ENCODE measurements at regions not wholly inside any gene's neighbourhood (a gene's known extent, or its start where the extent isn't known, plus 50 kb on each side); places are given as distances from the start of the nearest gene placed in this dataset.

- DNase-seq, result no peak
These were observed 445.4 kb upstream of the DSEL start for GRCh38 chr18:67961701-67962440.

- no peak for DNase-seq
These were observed 441.2 kb upstream of the DSEL start for GRCh38 chr18:67957684-67958083.

- DNase-seq, result no peak
These were observed 438.1 kb upstream of the DSEL start for GRCh38 chr18:67954594-67954993.

DNA sequence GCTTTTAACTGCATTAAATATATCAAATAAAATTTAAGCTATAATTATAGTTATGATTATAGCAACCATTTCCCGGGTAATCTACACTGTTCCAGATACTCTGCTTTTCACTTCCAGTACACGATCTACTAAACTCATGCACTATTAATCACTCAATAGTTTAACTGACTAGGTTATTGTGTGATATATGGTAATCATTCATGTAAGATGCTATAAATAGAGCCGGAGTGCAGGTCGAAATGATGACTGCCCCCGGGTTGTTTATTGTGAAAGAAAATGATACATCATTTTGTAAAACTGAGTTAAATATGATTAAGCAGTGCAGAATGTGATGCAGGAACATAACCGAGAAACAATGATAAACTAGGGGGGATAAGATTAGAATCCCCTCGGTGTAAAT lies 434.6 kb upstream of the DSEL start:
- DNase-seq, result no peak

- no peak for DNase-seq
These were observed 422.1 kb upstream of the DSEL start for GRCh38 chr18:67938660-67939059.

GRCh38 chr18:67935638-67936037 lies 419.1 kb upstream of the DSEL start:
- DNase-seq, result no peak

- DNase-seq, result no peak
These were observed 416.8 kb upstream of the DSEL start for GRCh38 chr18:67933271-67933670.

DNA sequence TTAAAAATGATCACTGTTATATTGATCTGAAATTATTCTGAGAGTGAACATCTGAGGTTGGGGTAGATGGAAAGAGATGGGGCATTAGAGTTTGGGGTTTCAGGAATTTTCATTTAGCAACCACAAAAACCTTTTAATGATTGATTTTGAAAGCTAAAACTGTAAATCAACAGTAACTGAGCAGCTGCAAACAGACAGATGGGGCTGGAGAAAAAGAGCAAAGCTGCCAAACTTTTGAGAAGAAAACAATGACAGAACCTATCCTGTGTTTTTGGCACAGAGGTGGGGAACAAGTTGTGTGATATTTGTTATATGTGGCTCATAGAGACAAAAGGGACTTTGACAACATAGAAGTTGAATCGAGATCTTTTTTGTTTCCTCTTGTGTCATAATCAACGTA lies 415.8 kb upstream of the DSEL start:
- no peak for DNase-seq

- no peak for DNase-seq
These were observed 410.7 kb upstream of the DSEL start for GRCh38 chr18:67926929-67927864.

DNA sequence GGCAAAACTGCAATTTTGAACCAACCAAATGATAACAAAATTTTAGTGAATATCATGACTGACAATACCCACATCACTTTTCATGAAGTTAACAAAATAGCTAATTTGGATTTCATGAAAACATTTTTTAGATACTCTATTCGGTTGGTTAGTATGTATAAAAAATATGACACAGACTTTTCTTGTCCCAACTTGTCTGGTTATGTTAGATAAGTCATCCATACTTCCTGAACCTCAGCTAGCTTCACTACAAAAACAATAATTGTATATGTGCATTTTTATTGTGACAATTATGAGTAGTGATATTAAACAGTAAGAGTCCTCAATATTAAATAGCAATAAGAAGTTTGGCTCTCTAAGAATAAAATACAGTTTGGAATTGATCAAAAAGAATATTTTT lies 408.1 kb upstream of the DSEL start:
- DNase-seq, result no peak

GRCh38 chr18:67919316-67919715 lies 402.8 kb upstream of the DSEL start:
- DNase-seq, result no peak

DNA sequence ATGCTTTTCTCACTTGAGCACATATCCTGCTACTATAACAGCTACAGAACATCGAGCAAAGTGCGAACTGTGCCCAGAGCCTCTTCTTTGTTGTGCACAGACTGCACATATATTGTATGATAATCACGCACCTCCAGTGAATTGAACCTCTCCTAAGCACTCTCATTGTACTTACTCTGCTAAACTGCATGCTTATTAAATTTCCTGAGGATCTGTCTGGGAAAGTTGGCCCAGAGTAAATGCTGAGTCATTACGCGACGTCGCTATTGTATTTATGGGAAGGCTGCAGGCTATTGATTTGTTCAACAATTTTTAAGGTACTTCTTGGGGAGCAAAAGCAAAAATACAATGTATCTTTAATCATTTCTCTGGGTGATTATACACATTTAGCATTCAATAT lies 399.6 kb upstream of the DSEL start:
- no peak for DNase-seq

GRCh38 chr18:67913040-67913439 lies 396.5 kb upstream of the DSEL start:
- no peak for DNase-seq

DNA sequence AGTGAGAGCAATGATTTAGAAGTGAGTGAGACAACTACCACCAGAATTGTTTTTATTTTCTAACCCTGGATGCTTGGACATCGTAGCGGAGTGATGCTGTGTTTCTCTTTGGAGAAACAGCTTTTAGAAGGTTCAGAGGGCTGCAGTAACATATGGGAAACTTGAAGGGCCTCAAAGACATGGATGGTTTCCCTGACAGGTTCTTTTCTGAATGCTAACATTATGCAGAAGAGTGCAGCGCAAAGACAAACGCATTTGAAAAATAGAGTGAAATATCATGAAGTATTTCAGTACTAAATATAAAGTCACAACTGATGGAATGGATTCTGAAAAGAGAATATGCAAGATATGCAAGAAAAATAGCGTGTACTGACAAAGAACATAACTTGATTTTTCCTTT lies 385.1 kb upstream of the DSEL start:
- DNase-seq, result no peak

- no peak for DNase-seq
These were observed 379.9 kb upstream of the DSEL start for GRCh38 chr18:67896451-67896850.

GRCh38 chr18:67893916-67894315 lies 377.4 kb upstream of the DSEL start:
- DNase-seq, result no peak

DNA sequence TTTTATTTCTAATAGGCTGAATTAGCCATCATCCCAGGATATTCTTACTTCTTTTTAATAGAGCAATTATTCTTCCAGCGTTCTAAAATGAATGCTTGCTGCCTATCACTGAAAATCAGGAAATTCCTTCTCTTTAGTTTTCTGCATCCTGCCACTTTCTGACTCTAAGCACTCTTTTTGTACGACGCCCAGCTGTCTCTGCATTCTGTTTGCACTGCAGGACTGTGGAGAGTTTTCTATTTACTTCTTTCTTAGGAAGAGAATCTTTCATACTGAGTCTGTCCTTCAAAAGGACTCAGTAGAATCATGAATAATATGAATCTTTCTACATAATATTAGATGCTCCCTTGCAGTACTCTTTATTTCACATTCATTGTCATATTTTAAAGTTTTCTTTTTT lies 360.4 kb upstream of the DSEL start:
- DNase-seq, result no peak

GRCh38 chr18:67875944-67876343 lies 359.4 kb upstream of the DSEL start:
- no peak for DNase-seq

DNA sequence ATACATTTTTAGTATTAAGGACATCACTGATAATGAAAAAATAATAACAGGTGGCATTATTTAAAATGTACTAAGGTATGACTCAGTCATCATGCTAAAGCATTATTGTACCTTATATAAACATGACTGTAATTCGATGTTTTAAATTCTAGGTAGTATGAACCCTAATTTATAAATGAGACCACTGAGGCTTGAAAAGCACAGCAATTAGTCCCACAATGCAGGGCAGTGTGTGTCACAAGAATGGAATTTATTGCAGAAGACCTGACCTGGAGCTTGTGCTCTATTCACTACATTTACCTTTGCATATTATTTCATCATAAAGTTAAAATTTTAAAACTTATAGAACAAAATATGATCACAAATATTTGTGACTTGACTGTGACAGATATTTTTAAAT lies 358.5 kb upstream of the DSEL start:
- no peak for DNase-seq

- DNase-seq, result no peak
These were observed 348.9 kb upstream of the DSEL start for GRCh38 chr18:67865400-67865799.

DNA sequence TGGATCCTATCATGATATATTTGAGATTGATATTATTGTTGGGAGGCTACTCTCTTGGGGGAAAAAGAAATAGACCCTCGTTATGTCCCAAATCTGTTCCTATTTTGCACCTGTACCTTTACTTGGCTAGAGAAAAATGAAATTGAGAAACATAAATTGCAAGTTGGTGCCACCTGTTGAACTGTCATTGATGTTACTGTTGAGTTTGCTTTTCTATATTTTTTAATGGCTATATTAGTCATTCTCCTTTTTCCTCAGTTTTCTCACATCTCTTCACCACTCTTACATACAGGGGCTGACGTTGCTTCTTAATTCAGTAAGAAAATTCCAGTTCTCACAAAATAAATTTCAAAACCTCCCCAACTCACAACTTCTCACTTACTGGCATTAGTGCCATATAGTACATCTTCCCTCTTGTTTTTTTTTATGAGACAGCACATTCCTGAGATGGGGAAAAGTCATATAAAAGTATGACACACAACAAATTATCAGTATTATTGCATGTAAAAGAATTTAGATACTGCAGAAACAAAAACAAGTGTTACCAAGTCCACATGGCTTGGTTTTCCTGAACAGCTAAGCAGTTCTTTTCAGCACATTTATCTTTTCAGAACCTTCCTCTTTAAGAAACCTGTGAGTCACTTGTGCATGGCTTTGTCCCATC lies 348.3 kb upstream of the DSEL start:
- DNase-seq, result no peak

- DNase-seq, result no peak
These were observed 345.5 kb upstream of the DSEL start for GRCh38 chr18:67862069-67862468.

DNA sequence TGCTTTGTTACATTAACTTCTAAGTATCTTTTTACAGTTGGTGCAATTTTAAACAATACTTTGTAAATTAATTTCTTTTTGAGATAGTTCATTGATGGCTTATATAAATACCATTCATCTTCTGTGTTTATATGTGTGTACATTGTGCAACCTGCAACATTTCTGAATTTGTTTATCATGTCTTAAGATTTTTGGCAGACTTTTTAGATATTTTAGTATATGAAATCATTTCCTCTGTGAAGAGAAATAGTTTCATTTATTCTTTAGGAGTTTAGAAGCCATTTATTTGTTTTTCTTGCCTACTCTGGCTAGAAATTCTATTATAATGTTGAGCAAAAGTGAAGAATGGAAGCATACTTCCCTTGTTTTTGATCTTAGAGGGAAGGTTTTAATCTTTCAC lies 337.8 kb upstream of the DSEL start:
- DNase-seq, result no peak
